GM12875 (cell line): ENCODE measurements at regions not wholly inside any gene's neighbourhood (a gene's known extent, or its start where the extent isn't known, plus 50 kb on each side); places are given as distances from the start of the nearest gene placed in this dataset.

ENCODE experiments used
- H3K4me3 ChIP-seq: one replicate; pipeline ENCODE4 v1.5.1; 2011; ENCODE audit warnings: low read depth, low read length, control low read depth
- CTCF ChIP-seq: IDR thresholded peaks from 2 replicates; pipeline ENCODE4 v1.5.1; 2011; ENCODE audit warnings: low read depth, mild to moderate bottlenecking, control low read depth, inconsistent platforms, low read length, moderate library complexity, borderline replicate concordance; ENCODE audit not compliant: insufficient read depth

GRCh38 chr17:77594416-77595209 lies 363.9 kb upstream of the TNRC6C start:
- TF ChIP-seq CTCF: no peak

GRCh38 chr17:77596491-77597417 lies 361.7 kb upstream of the TNRC6C start:
- TF ChIP-seq CTCF: no peak
- no peak overlapping the region for H3K4me3 ChIP-seq

More at GRCh38 chr17:77594416-77595209, 363.9 kb upstream of the TNRC6C start:
- H3K4me3 ChIP-seq: no peak overlapping the region

GRCh38 chr17:77597418-77598240 lies 360.9 kb upstream of the TNRC6C start:
- no peak for TF ChIP-seq CTCF
- H3K4me3 ChIP-seq: no peak overlapping the region

GRCh38 chr17:77598241-77598620 lies 360.3 kb upstream of the TNRC6C start:
- TF ChIP-seq CTCF: no peak
- no peak overlapping the region for H3K4me3 ChIP-seq

GRCh38 chr17:77599699-77600098 lies 358.8 kb upstream of the TNRC6C start:
- no peak for TF ChIP-seq CTCF
- H3K4me3 ChIP-seq: no peak overlapping the region

- no peak overlapping the region for H3K4me3 ChIP-seq
- no peak for TF ChIP-seq CTCF
Observed at GRCh38 chr17:77600346-77600745, 358.2 kb upstream of the TNRC6C start.
